ENCODE measurements at regions not wholly inside any gene's neighbourhood (a gene's known extent, or its start where the extent isn't known, plus 50 kb on each side); places are given as distances from the start of the nearest gene placed in this dataset.

GRCh38 chr9:88802533-88802932, 188.7 kb upstream of the S1PR3 start:
- CTCF ChIA-PET, result interaction anchor here (0.6 kb wide), 1 partner anchor 223 kb away, joined by 4 read pairs; no protein-coding TSS in a partner anchor
- BruUV-seq (replicated peaks), result no TSS peak

GRCh38 chr9:88803546-88804253, 187.6 kb upstream of the S1PR3 start:
- no peak for TF ChIP-seq CTCF (IDR thresholded peaks at IDR 0.05; ENCODE audit: unreplicated experiment)
- Mint-ChIP-seq H3K9me3 (ENCODE audit: unreplicated experiment) (no peaks in the 10 kb centered on the region), H3K4me1 (ENCODE audit: insufficient read depth, unreplicated experiment) (peaks cover 36% of the 10 kb centered on the region), H3K4me3 (ENCODE audit: unreplicated experiment) (no peak overlapping the region), H3K27me3 (ENCODE audit: insufficient read depth, unreplicated experiment) (no peaks in the 10 kb centered on the region), H3K36me3 (ENCODE audit: insufficient read depth, unreplicated experiment) (peaks cover 11% of the 10 kb centered on the region), H3K27ac (ENCODE audit: low read depth, unreplicated experiment) (peak overlapping the region; percentile 65)
- CTCF ChIA-PET, result no interaction called here
- POLR2A ChIA-PET, result interaction anchor here (0.6 kb wide), 1 partner anchor 20 kb away, joined by 3 read pairs; no protein-coding TSS in a partner anchor
- intact Hi-C loops (cut with micrococcal nuclease), result no loop called here
- no TSS peak for BruUV-seq (replicated peaks)
- DNase-seq (ENCODE audit: unreplicated experiment), result peak; percentile 67

More at GRCh38 chr9:88802533-88802932, 188.7 kb upstream of the S1PR3 start:
- Mint-ChIP-seq H3K27me3 (ENCODE audit: insufficient read depth, unreplicated experiment) (no peaks in the 10 kb centered on the region), H3K36me3 (ENCODE audit: insufficient read depth, unreplicated experiment) (peaks cover 11% of the 10 kb centered on the region), H3K27ac (ENCODE audit: low read depth, unreplicated experiment) (no peak overlapping the region), H3K4me1 (ENCODE audit: insufficient read depth, unreplicated experiment) (peaks cover 31% of the 10 kb centered on the region), H3K9me3 (ENCODE audit: unreplicated experiment) (no peaks in the 10 kb centered on the region), H3K4me3 (ENCODE audit: unreplicated experiment) (no peak overlapping the region)
- POLR2A ChIA-PET, result interaction anchor here (0.8 to 2.1 kb wide), 2 partner anchors 11 to 20 kb away, joined by 3 to 7 read pairs; no protein-coding TSS in a partner anchor
- no peak for DNase-seq (ENCODE audit: unreplicated experiment)
- TF ChIP-seq CTCF (IDR thresholded peaks at IDR 0.05; ENCODE audit: unreplicated experiment), result no peak
- intact Hi-C loops (cut with micrococcal nuclease), result no loop called here

DNA sequence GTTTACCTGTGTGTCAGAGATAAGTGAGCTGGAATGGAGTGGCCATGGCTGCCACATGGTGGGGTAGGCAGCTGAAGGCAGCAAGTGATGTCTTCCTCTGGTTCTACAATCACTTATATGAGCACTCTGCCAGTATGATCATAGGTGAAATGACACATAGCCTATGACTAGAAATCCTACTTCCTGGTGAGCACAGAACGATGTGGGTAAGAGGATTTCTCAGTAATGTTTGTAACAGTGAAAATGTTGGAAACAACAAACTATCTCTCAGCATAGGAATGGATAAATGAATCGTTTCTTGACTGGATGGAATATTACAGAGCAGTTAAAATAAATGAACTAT, 187.0 kb upstream of the S1PR3 start:
- Mint-ChIP-seq H3K27ac (ENCODE audit: low read depth, unreplicated experiment) (peak overlapping the region; percentile 65), H3K36me3 (ENCODE audit: insufficient read depth, unreplicated experiment) (peaks cover 11% of the 10 kb centered on the region), H3K4me3 (ENCODE audit: unreplicated experiment) (no peak overlapping the region), H3K4me1 (ENCODE audit: insufficient read depth, unreplicated experiment) (peaks cover 41% of the 10 kb centered on the region), H3K27me3 (ENCODE audit: insufficient read depth, unreplicated experiment) (no peaks in the 10 kb centered on the region), H3K9me3 (ENCODE audit: unreplicated experiment) (no peaks in the 10 kb centered on the region)
- ChIA-PET POLR2A (interaction anchor here (0.6 kb wide), 1 partner anchor 20 kb away, joined by 3 read pairs; no protein-coding TSS in a partner anchor), CTCF (no interaction called here)
- no peak for TF ChIP-seq CTCF (IDR thresholded peaks at IDR 0.05; ENCODE audit: unreplicated experiment)
- DNase-seq (ENCODE audit: unreplicated experiment), result no peak
- no TSS peak for BruUV-seq (replicated peaks)
- intact Hi-C loops (cut with micrococcal nuclease), result no loop called here

- intact Hi-C loops (cut with micrococcal nuclease), result no loop called here
- Mint-ChIP-seq H3K27me3 (ENCODE audit: insufficient read depth, unreplicated experiment) (no peaks in the 10 kb centered on the region), H3K4me1 (ENCODE audit: insufficient read depth, unreplicated experiment) (peaks cover 43% of the 10 kb centered on the region), H3K4me3 (ENCODE audit: unreplicated experiment) (no peak overlapping the region), H3K9me3 (ENCODE audit: unreplicated experiment) (no peaks in the 10 kb centered on the region), H3K27ac (ENCODE audit: low read depth, unreplicated experiment) (no peak overlapping the region), H3K36me3 (ENCODE audit: insufficient read depth, unreplicated experiment) (peaks cover 11% of the 10 kb centered on the region)
- TF ChIP-seq CTCF (IDR thresholded peaks at IDR 0.05; ENCODE audit: unreplicated experiment), result no peak
- ChIA-PET POLR2A (no interaction called here), CTCF (no interaction called here)
- BruUV-seq (replicated peaks), result no TSS peak
- no peak for DNase-seq (ENCODE audit: unreplicated experiment)
Observed at GRCh38 chr9:88805217-88805943, 185.9 kb upstream of the S1PR3 start.
